Gastrocnemius medialis (tissue), 4 donors: ENCODE measurements at regions not wholly inside any gene's neighbourhood (a gene's known extent, or its start where the extent isn't known, plus 50 kb on each side); places are given as distances from the start of the nearest gene placed in this dataset.

Source experiments
- CTCF ChIP-seq, 5 experiments: fragments of 450-650 bp in 3 of 5; fragments of 200-600 bp in 2 of 5; sonication (generic) in 2 of 5; IDR thresholded peaks in 4 of 5; conservative IDR thresholded peaks in 1 of 5; 1 replicate in 4 of 5; 2 replicates in 1 of 5; pipeline ENCODE4 v1.5.1; 2016 to 2019; ENCODE audit warnings: antibody characterized with exemption in 5 of 5, mild to moderate bottlenecking in 3 of 5, moderate library complexity in 3 of 5
- POLR2A ChIP-seq, 2 donors: fragments of 450-650 bp; IDR thresholded peaks; one replicate each; pipeline ENCODE4 v1.6.1; 2017; ENCODE audit warnings: antibody characterized with exemption in 2 of 2, mild to moderate bottlenecking in 2 of 2, moderate library complexity in 2 of 2

DNA sequence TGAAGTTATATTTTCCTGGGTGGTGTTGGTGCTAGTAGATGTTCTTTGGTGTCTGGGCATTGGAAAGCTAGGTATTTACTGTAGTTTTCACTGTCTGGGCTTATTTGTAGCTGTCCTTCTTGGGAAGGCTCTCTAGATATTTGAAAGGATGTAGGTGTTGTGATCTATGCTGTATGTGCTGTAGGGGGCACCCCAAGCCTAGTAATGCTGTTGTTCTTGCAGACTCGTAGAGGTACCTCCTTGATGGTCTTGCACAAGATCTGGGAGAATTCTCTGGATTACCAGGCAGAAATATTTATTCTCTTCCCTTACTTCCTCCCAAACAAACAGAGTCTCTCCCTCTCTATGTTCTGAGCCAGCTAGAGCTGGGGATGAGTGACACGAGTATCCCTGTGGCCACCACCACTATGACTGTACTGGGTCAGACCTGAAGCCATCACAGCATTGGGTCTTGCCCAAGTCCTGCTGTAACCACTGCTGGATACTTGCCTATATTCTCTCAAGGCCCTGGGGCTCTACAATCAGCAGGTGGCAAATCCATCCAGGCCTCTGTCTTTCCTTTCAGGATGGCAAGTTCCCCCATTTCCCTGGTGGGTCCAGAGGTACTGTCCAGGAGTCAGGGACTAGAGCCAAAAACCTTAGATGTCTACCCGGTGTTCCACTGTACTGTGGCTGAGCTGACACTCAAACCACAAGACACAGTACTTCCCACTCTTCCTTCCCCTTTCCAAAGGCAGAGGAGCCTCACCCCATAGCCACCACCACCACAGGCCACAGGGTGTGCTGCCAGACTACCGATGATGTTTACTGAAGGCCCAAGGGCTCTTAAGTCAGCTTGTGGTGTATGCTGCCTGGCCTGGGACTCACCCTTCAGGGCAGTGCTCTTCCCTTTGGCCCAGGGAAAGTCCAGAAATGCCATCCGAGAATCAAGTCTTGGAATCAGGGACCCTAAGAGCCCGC is 195.2 kb upstream of the DPPA4 start:
- no peak for TF ChIP-seq CTCF (IDR thresholded peaks at IDR 0.05 in 4 of 5, conservative IDR thresholded peaks at IDR 0.05 in 1 of 5)
- no peak for TF ChIP-seq POLR2A (IDR thresholded peaks at IDR 0.05)
